Upper lobe of left lung (tissue), 6 donors: ENCODE measurements at regions not wholly inside any gene's neighbourhood (a gene's known extent, or its start where the extent isn't known, plus 50 kb on each side); places are given as distances from the start of the nearest gene placed in this dataset.

Experiments
- ATAC-seq, 2 donors: fragments of 200-7000 bp; cut with Tn5 transposase; one replicate each; pipeline ENCODE4 v1.9.1; 2022; ENCODE audit warnings: mild to moderate bottlenecking in 2 of 2, moderate library complexity in 2 of 2; ENCODE audit not compliant: low FRiP score in 2 of 2
- DNase-seq, 2 donors: peaks; one replicate each; pipeline ENCODE4 v3.0.0-alpha.2; 2019 to 2020
- H3K27ac ChIP-seq, 4 donors: fragments of 200-600 bp; sonication (generic); one replicate each; pipeline ENCODE4 v1.5.1; 2016 to 2019
- H3K27me3 ChIP-seq, 4 donors: fragments of 200-600 bp; sonication (generic); one replicate each; pipeline ENCODE4 v1.5.1; 2017 to 2019
- H3K36me3 ChIP-seq, 4 donors: fragments of 200-600 bp; sonication (generic); one replicate each; pipeline ENCODE4 v1.5.1; 2016 to 2019
- H3K4me1 ChIP-seq, 4 donors: fragments of 200-600 bp; sonication (generic); one replicate each; pipeline ENCODE4 v1.5.1; 2018 to 2019
- H3K4me3 ChIP-seq, 4 donors: fragments of 200-600 bp; sonication (generic); one replicate each; pipeline ENCODE4 v1.5.1; 2017 to 2019; ENCODE audit warnings: mild to moderate bottlenecking in 2 of 4, moderate library complexity in 1 of 4
- H3K9me3 ChIP-seq, 4 donors: fragments of 200-600 bp; sonication (generic); one replicate each; pipeline ENCODE4 v1.5.1; 2018 to 2019
- CTCF ChIP-seq, 6 experiments: fragments of 450-650 bp in 4 of 6; fragments of 200-600 bp in 2 of 6; sonication (generic) in 2 of 6; IDR thresholded peaks; one replicate each; pipeline ENCODE4 v1.5.1; 2016 to 2019; ENCODE audit warnings: antibody characterized with exemption in 6 of 6
- EP300 ChIP-seq, 4 donors: sonication (generic); formaldehyde crosslinking; IDR thresholded peaks; one replicate each; pipeline ENCODE4 v1.5.1; 2017; ENCODE audit warnings: antibody characterized with exemption in 4 of 4, control low read depth in 2 of 4
- POLR2A ChIP-seq, 4 donors: fragments of 450-650 bp; IDR thresholded peaks; one replicate each; pipeline ENCODE4 v1.5.1; 2016 to 2017; ENCODE audit warnings: antibody characterized with exemption in 4 of 4, mild to moderate bottlenecking in 2 of 4
- POLR2AphosphoS5 ChIP-seq, 2 donors: sonication (generic); formaldehyde crosslinking; IDR thresholded peaks; one replicate each; pipeline ENCODE4 v1.5.1; 2017; ENCODE audit warnings: antibody characterized with exemption in 2 of 2
- WGBS, 2 donors: methylation state at CpG; one replicate each; pipeline ENCODE4 v1.1.5; 2017 to 2018; 5-methylcytosine and 5-hydroxymethylcytosine counted together
- donor health status: DM: no; HTN: no; CAD: no; lungs with moderate emphysema.
- donor health status: DM: no; HTN: yes; CAD: no; lungs with severe emphysema.

- Histone ChIP-seq H3K4me3 (no peak overlapping the region), H3K36me3 (no peaks in the 10 kb centered on the region), H3K27me3 (no peaks in the 10 kb centered on the region), H3K4me1 (peaks cover 0 to 3% (median 0%) of the 10 kb centered on the region in 4 donors), H3K9me3 (no peaks in the 10 kb centered on the region), H3K27ac (no peak overlapping the region)
- WGBS, 2 donors = 35 to 40% methylated on average over 3 of the region's 3 CpGs
- TF ChIP-seq EP300 (IDR thresholded peaks at IDR 0.05) (no peak), POLR2AphosphoS5 (IDR thresholded peaks at IDR 0.05) (peak in 1 of 2 donors; percentile 48)
- peak in 1 of 2 donors; percentile 43 for ATAC-seq
- DNase-seq = no peak
These were observed 132.0 kb upstream of the ZC3H11B start for GRCh38 chr1:219744652-219745469.

GRCh38 chr1:219741011-219741970 lies 128.4 kb upstream of the ZC3H11B start:
- Histone ChIP-seq H3K4me3 (no peak overlapping the region), H3K36me3 (no peaks in the 10 kb centered on the region), H3K4me1 (peaks cover 0 to 3% (median 0%) of the 10 kb centered on the region in 4 donors), H3K9me3 (no peaks in the 10 kb centered on the region), H3K27ac (no peak overlapping the region), H3K27me3 (no peaks in the 10 kb centered on the region)
- ATAC-seq (no peak), DNase-seq (no peak)
- no peak for TF ChIP-seq EP300 (IDR thresholded peaks at IDR 0.05)
- no peak for TF ChIP-seq CTCF (IDR thresholded peaks at IDR 0.05)
- no peak for TF ChIP-seq POLR2AphosphoS5 (IDR thresholded peaks at IDR 0.05)
- TF ChIP-seq POLR2A (IDR thresholded peaks at IDR 0.05) = no peak
- 81 to 83% methylated on average over 4 of the region's 4 CpGs for WGBS, 2 donors

- H3K36me3 ChIP-seq = no peaks in the 10 kb centered on the region
- no peak for DNase-seq
- H3K4me3 ChIP-seq = no peak overlapping the region
- 71 to 76% methylated on average over 5 of the region's 5 CpGs for WGBS, 2 donors
- no peaks in the 10 kb centered on the region for H3K9me3 ChIP-seq
- TF ChIP-seq POLR2A (IDR thresholded peaks at IDR 0.05) (no peak), POLR2AphosphoS5 (IDR thresholded peaks at IDR 0.05) (no peak), CTCF (IDR thresholded peaks at IDR 0.05) (no peak), EP300 (IDR thresholded peaks at IDR 0.05) (no peak)
- no peak overlapping the region for H3K27ac ChIP-seq
- ATAC-seq = no peak
- H3K4me1 ChIP-seq = no peaks in the 10 kb centered on the region
- no peaks in the 10 kb centered on the region for H3K27me3 ChIP-seq
These were observed 120.7 kb upstream of the ZC3H11B start for GRCh38 chr1:219733511-219734174.

GRCh38 chr1:219732814-219733491 lies 120.0 kb upstream of the ZC3H11B start:
- Histone ChIP-seq H3K36me3 (no peaks in the 10 kb centered on the region), H3K4me3 (no peak overlapping the region), H3K27me3 (no peaks in the 10 kb centered on the region), H3K9me3 (no peaks in the 10 kb centered on the region), H3K27ac (no peak overlapping the region), H3K4me1 (no peaks in the 10 kb centered on the region)
- WGBS, 2 donors = 86 to 88% methylated on average over 2 of the region's 2 CpGs
- no peak for DNase-seq
- TF ChIP-seq EP300 (IDR thresholded peaks at IDR 0.05) = no peak
- TF ChIP-seq POLR2A (IDR thresholded peaks at IDR 0.05) = no peak
- TF ChIP-seq CTCF (IDR thresholded peaks at IDR 0.05) = no peak
- no peak for TF ChIP-seq POLR2AphosphoS5 (IDR thresholded peaks at IDR 0.05)
- ATAC-seq = no peak
